HEK293 (cell line): ENCODE measurements at regions not wholly inside any gene's neighbourhood (a gene's known extent, or its start where the extent isn't known, plus 50 kb on each side); places are given as distances from the start of the nearest gene placed in this dataset.

Experiments
- CTCF ChIA-PET: fragments of 350-600 bp; formaldehyde crosslinking; extraction: SDS; loops from one replicate; lab custom pipeline; 2021; ENCODE audit warnings: antibody characterized with exemption; lab: Yijun Ruan, JAX
- POLR2A ChIA-PET: fragments of 300-600 bp; formaldehyde crosslinking; extraction: SDS; loops from one replicate; lab custom pipeline; 2020; ENCODE audit warnings: antibody characterized with exemption, inconsistent platforms; lab: Yijun Ruan, JAX
- H3K27ac ChIP-seq: fragments of 200-500 bp; sonication (Bioruptor generic); 2 replicates; pipeline ENCODE4 v1.5.1; 2014; ENCODE audit warnings: low read depth, low read length, control low read depth, inconsistent platforms; ENCODE audit errors: extremely low read depth
- H3K36me3 ChIP-seq, 2 experiments: fragments of 200-500 bp in 1 of 2; sonication (Bioruptor generic) in 1 of 2; 1 replicate in 1 of 2; 2 replicates in 1 of 2; pipeline ENCODE4 v1.5.1; 2014 to 2017; ENCODE audit warnings: inconsistent platforms in 2 of 2, low read length in 2 of 2; ENCODE audit not compliant: control insufficient read depth in 2 of 2, insufficient read depth in 1 of 2
- H3K4me1 ChIP-seq: fragments of 200-500 bp; sonication (Bioruptor generic); 2 replicates; pipeline ENCODE4 v1.5.1; 2014; ENCODE audit warnings: mild to moderate bottlenecking, low read length, inconsistent platforms; ENCODE audit not compliant: control insufficient read depth, insufficient read depth
- H3K4me3 ChIP-seq: 2 replicates; pipeline ENCODE4 v1.5.1; 2011; ENCODE audit warnings: low read depth, mild to moderate bottlenecking, control low read depth, low read length, moderate library complexity
- H3K9me3 ChIP-seq: fragments of 200-500 bp; sonication (Bioruptor generic); 2 replicates; pipeline ENCODE4 v1.5.1; 2014; ENCODE audit warnings: low read depth, low read length, inconsistent platforms; ENCODE audit not compliant: control insufficient read depth, insufficient read depth
- ATF2 ChIP-seq: fragments of 450-650 bp; formaldehyde crosslinking; IDR thresholded peaks from 2 replicates; pipeline ENCODE4 v1.5.1; 2016; ENCODE audit warnings: missing biosample characterization, missing genetic modification characterization, low read depth
- EGR2 ChIP-seq: fragments of 450-650 bp; formaldehyde crosslinking; IDR thresholded peaks from 2 replicates; pipeline ENCODE4 v1.5.1; 2016; ENCODE audit warnings: low read depth, missing biosample characterization, missing genetic modification characterization
- ELK4 ChIP-seq: IDR thresholded peaks from 2 replicates; pipeline ENCODE4 v1.6.1; 2011; ENCODE audit warnings: mild to moderate bottlenecking, low read depth, low read length, borderline replicate concordance
- KLF17 ChIP-seq: fragments of 450-650 bp; formaldehyde crosslinking; IDR thresholded peaks from 2 replicates; pipeline ENCODE4 v1.5.1; 2016; ENCODE audit warnings: missing biosample characterization, missing genetic modification characterization
- SALL2 ChIP-seq: fragments of 450-650 bp; formaldehyde crosslinking; IDR thresholded peaks from 2 replicates; pipeline ENCODE4 v1.5.0; 2017; ENCODE audit warnings: missing biosample characterization, mild to moderate bottlenecking, missing genetic modification characterization, borderline replicate concordance
- SCRT1 ChIP-seq: fragments of 450-650 bp; formaldehyde crosslinking; IDR thresholded peaks from 2 replicates; pipeline ENCODE4 v1.5.1; 2016; ENCODE audit warnings: missing biosample characterization, missing genetic modification characterization, borderline replicate concordance
- ZNF223 ChIP-seq: fragments of 450-650 bp; formaldehyde crosslinking; IDR thresholded peaks from 2 replicates; pipeline ENCODE4 v1.5.1; 2016; ENCODE audit warnings: missing biosample characterization, missing genetic modification characterization
- ZNF274 ChIP-seq, 2 experiments: fragments of 200-500 bp in 1 of 2; fragments of 450-650 bp in 1 of 2; sonication (Bioruptor generic) in 1 of 2; formaldehyde crosslinking in 1 of 2; IDR thresholded peaks; 2 replicates each; pipeline versions ENCODE4 v1.5.1 to v1.6.1; 2014 to 2016; ENCODE audit warnings: borderline replicate concordance in 1 of 2, inconsistent platforms in 1 of 2, low read length in 1 of 2, missing biosample characterization in 1 of 2, missing genetic modification characterization in 1 of 2
- ZNF292 ChIP-seq: fragments of 450-650 bp; formaldehyde crosslinking; IDR thresholded peaks from 2 replicates; pipeline ENCODE4 v1.5.1; 2016; ENCODE audit warnings: low read depth, missing biosample characterization, missing genetic modification characterization, borderline replicate concordance
- ZNF558 ChIP-seq: fragments of 450-650 bp; formaldehyde crosslinking; IDR thresholded peaks from 2 replicates; pipeline ENCODE4 v1.5.1; 2016; ENCODE audit warnings: missing biosample characterization, missing genetic modification characterization
- ZNF629 ChIP-seq: fragments of 450-650 bp; formaldehyde crosslinking; IDR thresholded peaks from 2 replicates; pipeline ENCODE4 v1.5.1; 2017; ENCODE audit warnings: missing biosample characterization, missing genetic modification characterization
- ZNF670 ChIP-seq: fragments of 450-650 bp; formaldehyde crosslinking; IDR thresholded peaks from 2 replicates; pipeline ENCODE4 v1.5.1; 2016; ENCODE audit warnings: missing biosample characterization, missing genetic modification characterization, low read depth
- ZNF692 ChIP-seq: fragments of 450-650 bp; formaldehyde crosslinking; IDR thresholded peaks from 2 replicates; pipeline ENCODE4 v1.5.1; 2016; ENCODE audit warnings: missing biosample characterization, missing genetic modification characterization
- ZNF792 ChIP-seq: fragments of 450-650 bp; formaldehyde crosslinking; IDR thresholded peaks from 2 replicates; pipeline ENCODE4 v1.5.1; 2016; ENCODE audit warnings: missing biosample characterization, missing genetic modification characterization
- TF ChIP-seq, protein P1 (sequence below): fragments of 450-650 bp; formaldehyde crosslinking; IDR thresholded peaks from 2 replicates; pipeline ENCODE4 v1.5.1; 2016; ENCODE audit warnings: missing biosample characterization, missing genetic modification characterization
- TF ChIP-seq, protein P2 (sequence below): fragments of 450-650 bp; formaldehyde crosslinking; IDR thresholded peaks from 2 replicates; pipeline ENCODE4; 2016; ENCODE audit warnings: missing biosample characterization, missing genetic modification characterization
- TF ChIP-seq, protein P3 (sequence below): fragments of 450-650 bp; formaldehyde crosslinking; IDR thresholded peaks from 2 replicates; pipeline ENCODE4 v1.5.1; 2016; ENCODE audit warnings: missing biosample characterization, missing genetic modification characterization, low read depth
- TF ChIP-seq, protein P4 (sequence below): fragments of 450-650 bp; formaldehyde crosslinking; conservative IDR thresholded peaks from 2 replicates; pipeline ENCODE4 v1.5.1; 2016; ENCODE audit warnings: low read depth, missing biosample characterization, missing genetic modification characterization

DNA sequence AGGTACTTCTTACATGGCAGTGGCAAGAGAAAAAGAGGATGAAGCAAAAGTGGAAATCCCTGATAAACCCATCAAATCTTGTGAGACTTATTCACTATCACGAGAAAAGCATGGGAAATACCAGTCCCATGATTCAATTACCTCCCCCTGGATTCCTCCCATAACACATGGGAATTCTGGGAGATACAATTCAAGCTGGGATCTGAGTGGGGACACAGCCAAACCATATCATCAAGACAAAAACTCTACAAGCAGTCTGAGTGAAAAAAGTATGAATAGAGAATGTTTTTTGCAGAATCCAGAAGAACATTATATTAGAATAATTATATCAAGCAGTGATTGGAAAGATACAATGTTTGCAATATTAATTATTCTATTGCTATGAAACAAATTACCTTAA is 893.7 kb downstream of the FAM181B start:
- Histone ChIP-seq H3K4me1 (no peaks in the 10 kb centered on the region), H3K36me3 (no peaks in the 10 kb centered on the region), H3K27ac (no peak overlapping the region), H3K4me3 (no peak overlapping the region), H3K9me3 (no peaks in the 10 kb centered on the region)
- TF ChIP-seq ATF2 (tag by site-specific recombination) (no peak), ELK4 (no peak), ZNF558 (tag by site-specific recombination) (no peak), ZNF692 (tag by site-specific recombination) (no peak), KLF17 (tag by site-specific recombination) (no peak), ZNF292 (no peak)
- TF ChIP-seq, protein P1, sequence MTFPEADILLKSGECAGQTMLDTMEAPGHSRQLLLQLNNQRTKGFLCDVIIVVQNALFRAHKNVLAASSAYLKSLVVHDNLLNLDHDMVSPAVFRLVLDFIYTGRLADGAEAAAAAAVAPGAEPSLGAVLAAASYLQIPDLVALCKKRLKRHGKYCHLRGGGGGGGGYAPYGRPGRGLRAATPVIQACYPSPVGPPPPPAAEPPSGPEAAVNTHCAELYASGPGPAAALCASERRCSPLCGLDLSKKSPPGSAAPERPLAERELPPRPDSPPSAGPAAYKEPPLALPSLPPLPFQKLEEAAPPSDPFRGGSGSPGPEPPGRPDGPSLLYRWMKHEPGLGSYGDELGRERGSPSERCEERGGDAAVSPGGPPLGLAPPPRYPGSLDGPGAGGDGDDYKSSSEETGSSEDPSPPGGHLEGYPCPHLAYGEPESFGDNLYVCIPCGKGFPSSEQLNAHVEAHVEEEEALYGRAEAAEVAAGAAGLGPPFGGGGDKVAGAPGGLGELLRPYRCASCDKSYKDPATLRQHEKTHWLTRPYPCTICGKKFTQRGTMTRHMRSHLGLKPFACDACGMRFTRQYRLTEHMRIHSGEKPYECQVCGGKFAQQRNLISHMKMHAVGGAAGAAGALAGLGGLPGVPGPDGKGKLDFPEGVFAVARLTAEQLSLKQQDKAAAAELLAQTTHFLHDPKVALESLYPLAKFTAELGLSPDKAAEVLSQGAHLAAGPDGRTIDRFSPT (tag by site-specific recombination): no peak
- TF ChIP-seq, protein P2, sequence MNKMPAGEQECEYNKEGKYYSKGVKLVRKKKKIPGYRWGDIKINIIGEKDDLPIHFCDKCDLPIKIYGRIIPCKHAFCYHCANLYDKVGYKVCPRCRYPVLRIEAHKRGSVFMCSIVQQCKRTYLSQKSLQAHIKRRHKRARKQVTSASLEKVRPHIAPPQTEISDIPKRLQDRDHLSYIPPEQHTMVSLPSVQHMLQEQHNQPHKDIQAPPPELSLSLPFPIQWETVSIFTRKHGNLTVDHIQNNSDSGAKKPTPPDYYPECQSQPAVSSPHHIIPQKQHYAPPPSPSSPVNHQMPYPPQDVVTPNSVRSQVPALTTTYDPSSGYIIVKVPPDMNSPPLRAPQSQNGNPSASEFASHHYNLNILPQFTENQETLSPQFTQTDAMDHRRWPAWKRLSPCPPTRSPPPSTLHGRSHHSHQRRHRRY: no peak
- ChIA-PET CTCF (no interaction called here), POLR2A (no interaction called here)

- no peak overlapping the region for H3K4me3 ChIP-seq
- no peaks in the 10 kb centered on the region for H3K4me1 ChIP-seq
- no peak overlapping the region for H3K27ac ChIP-seq
- CTCF ChIA-PET: no interaction called here
- H3K36me3 ChIP-seq: no peaks in the 10 kb centered on the region
- POLR2A ChIA-PET: no interaction called here
- no peaks in the 10 kb centered on the region for H3K9me3 ChIP-seq
- TF ChIP-seq, protein P3, sequence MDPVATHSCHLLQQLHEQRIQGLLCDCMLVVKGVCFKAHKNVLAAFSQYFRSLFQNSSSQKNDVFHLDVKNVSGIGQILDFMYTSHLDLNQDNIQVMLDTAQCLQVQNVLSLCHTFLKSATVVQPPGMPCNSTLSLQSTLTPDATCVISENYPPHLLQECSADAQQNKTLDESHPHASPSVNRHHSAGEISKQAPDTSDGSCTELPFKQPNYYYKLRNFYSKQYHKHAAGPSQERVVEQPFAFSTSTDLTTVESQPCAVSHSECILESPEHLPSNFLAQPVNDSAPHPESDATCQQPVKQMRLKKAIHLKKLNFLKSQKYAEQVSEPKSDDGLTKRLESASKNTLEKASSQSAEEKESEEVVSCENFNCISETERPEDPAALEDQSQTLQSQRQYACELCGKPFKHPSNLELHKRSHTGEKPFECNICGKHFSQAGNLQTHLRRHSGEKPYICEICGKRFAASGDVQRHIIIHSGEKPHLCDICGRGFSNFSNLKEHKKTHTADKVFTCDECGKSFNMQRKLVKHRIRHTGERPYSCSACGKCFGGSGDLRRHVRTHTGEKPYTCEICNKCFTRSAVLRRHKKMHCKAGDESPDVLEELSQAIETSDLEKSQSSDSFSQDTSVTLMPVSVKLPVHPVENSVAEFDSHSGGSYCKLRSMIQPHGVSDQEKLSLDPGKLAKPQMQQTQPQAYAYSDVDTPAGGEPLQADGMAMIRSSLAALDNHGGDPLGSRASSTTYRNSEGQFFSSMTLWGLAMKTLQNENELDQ (tag by site-specific recombination): no peak
- no peak for TF ChIP-seq SCRT1 (tag by site-specific recombination)
- TF ChIP-seq SALL2 (tag by site-specific recombination): no peak
- TF ChIP-seq ZNF792 (tag by site-specific recombination): no peak
- TF ChIP-seq ZNF629 (tag by site-specific recombination): no peak
- no peak for TF ChIP-seq ZNF670 (tag by site-specific recombination)
- no peak for TF ChIP-seq ZNF274 (IDR thresholded peaks at IDR 0.05; ENCODE audit: low read length)
- TF ChIP-seq ZNF274 (tag by site-specific recombination; IDR thresholded peaks at IDR 0.05; ENCODE audit: borderline replicate concordance): no peak
- TF ChIP-seq EGR2 (tag by site-specific recombination): no peak
- TF ChIP-seq, protein P4, sequence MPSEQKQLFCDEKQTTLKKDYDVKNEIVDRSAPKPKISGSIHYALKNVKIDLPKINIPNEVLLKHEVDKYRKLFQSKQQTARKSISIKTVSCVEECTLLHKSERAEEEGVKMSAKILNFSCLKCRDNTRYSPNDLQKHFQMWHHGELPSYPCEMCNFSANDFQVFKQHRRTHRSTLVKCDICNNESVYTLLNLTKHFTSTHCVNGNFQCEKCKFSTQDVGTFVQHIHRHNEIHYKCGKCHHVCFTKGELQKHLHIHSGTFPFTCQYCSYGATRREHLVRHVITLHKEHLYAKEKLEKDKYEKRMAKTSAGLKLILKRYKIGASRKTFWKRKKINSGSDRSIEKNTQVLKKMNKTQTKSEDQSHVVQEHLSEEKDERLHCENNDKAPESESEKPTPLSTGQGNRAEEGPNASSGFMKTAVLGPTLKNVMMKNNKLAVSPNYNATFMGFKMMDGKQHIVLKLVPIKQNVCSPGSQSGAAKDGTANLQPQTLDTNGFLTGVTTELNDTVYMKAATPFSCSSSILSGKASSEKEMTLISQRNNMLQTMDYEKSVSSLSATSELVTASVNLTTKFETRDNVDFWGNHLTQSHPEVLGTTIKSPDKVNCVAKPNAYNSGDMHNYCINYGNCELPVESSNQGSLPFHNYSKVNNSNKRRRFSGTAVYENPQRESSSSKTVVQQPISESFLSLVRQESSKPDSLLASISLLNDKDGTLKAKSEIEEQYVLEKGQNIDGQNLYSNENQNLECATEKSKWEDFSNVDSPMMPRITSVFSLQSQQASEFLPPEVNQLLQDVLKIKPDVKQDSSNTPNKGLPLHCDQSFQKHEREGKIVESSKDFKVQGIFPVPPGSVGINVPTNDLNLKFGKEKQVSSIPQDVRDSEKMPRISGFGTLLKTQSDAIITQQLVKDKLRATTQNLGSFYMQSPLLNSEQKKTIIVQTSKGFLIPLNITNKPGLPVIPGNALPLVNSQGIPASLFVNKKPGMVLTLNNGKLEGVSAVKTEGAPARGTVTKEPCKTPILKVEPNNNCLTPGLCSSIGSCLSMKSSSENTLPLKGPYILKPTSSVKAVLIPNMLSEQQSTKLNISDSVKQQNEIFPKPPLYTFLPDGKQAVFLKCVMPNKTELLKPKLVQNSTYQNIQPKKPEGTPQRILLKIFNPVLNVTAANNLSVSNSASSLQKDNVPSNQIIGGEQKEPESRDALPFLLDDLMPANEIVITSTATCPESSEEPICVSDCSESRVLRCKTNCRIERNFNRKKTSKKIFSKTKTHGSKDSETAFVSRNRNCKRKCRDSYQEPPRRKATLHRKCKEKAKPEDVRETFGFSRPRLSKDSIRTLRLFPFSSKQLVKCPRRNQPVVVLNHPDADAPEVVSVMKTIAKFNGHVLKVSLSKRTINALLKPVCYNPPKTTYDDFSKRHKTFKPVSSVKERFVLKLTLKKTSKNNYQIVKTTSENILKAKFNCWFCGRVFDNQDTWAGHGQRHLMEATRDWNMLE (tag by site-specific recombination): no peak
- no peak for TF ChIP-seq ZNF223 (tag by site-specific recombination)
Measured at GRCh38 chr11:81839016-81839415, 894.6 kb downstream of the FAM181B start.
